CD4-positive, alpha-beta T cell treated with Interferon gamma for 1 hour (primary cell): ENCODE measurements at regions not wholly inside any gene's neighbourhood (a gene's known extent, or its start where the extent isn't known, plus 50 kb on each side); places are given as distances from the start of the nearest gene placed in this dataset.
"Not testable (repeated sequence)": the region's sequence is repeated elsewhere in the genome, so short reads cannot be mapped to it uniquely, and the experiment has no call there.

ENCODE experiments used
- DNase-seq: peaks from one replicate; pipeline ENCODE4 v3.0.0-alpha.2; 2020

DNA sequence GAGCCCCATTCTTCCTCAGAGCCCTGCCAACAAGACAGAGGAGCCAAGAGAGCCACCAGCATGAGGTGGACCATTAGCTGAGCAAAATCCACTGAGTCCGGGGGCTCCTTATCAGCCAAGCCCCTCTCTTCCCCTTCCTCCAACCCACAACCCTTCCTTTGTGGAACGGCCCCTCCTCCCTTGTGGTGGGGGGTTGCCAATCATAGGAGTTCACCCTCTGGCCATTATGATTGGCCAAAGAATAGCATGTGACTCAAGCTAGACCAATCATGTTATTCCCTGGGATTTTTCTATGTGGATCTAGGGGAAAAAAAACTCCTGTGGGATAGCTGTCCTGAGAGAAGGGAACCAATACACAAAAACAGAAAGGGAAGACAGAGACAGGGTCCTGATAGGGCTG lies 120.5 kb downstream of the C16orf95 start:
- no peak for DNase-seq

- no peak for DNase-seq
These were observed 118.8 kb downstream of the C16orf95 start for GRCh38 chr16:87198328-87198832.

GRCh38 chr16:87198881-87199280 lies 118.3 kb downstream of the C16orf95 start:
- DNase-seq: no peak

- DNase-seq: no peak
These were observed 117.8 kb downstream of the C16orf95 start for GRCh38 chr16:87199379-87199778.

- DNase-seq: no peak
These were observed 117.3 kb downstream of the C16orf95 start for GRCh38 chr16:87199901-87200300.

DNA sequence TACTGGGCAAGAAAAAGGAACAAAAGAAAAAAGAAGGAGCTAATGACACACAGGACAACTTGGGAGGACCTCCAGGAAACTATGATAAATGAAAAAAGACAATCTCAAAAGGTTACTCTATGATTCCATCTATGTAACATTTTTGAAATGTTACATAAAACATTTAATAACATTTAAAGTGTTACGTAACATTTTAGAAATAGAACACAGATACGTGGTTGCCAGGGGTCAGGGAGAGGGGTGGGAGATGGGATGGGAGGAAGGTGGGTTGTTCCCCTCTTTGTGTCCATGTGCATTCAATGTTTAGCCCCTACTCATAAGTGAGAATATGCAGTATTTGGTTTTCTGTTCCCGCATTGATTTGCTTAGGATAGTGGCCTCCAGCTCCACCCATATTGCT lies 116.6 kb downstream of the C16orf95 start:
- DNase-seq: no peak

DNA sequence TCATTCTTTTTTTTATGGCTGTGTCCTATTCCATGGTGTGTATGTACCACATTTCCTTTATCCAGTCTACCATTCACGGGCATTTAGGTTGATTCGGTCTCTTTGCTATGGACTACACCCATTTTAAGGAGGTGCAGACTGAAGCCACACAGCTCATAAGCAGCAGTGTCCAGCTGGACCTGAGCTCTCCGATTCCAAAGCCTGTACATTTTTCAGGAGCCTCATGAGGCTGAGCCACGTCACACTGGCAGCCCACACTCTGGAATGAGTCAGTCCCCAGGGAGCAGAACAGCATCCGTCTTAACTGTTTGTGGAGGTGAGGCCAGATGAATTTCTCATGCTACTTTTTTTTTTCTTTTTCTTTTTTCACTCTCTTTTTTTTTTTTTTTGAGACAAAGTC lies 116.1 kb downstream of the C16orf95 start:
- no peak for DNase-seq

DNA sequence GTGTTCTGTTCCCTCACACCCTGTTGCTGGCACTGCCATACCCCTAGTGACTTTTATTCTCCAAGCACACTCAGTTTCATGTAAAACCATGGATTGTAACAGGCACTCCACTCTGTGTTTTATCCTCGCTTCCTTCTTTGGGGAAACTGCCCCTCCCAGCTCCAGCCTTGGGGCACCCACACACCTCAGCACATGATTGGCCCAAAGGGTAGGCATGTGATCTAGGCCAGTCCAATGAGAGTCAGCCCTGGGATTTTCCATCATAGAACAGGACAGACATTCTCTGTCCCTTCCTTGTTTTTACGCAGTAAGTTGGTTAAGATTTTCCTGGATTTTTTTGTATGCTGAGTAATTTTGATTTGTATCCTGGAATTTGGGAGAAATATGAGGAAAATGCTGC lies 115.4 kb downstream of the C16orf95 start:
- DNase-seq: no peak

- DNase-seq: no peak
These were observed 114.8 kb downstream of the C16orf95 start for GRCh38 chr16:87202346-87202745.

DNA sequence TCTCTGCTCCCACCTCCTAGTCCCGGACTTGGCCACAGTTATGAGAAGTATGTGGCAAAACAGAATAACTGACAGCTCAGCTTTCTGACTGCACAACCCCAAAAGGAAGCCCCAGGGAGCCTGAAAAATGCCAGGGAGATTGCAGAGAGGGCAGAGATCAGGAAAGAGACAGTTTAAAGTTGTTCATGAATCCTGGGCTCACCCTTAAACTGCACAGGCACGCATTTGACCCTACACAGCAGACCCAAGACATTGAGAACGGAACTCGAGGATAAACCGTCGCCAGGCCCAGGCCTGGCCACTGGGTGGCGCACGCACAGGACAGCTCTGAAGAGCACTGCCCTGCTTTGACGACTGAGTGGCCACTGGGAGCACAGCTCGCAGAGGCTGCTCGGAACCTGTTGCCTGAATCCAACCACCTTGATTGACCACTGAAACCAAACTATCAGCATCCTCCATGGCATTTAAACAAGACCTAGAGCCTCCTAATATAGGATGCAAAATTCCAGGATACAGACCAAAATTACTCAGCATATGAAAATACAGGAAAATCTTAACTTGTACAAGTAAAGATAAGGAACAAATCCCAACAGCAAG lies 114.0 kb downstream of the C16orf95 start:
- peak; percentile 7 for DNase-seq

DNA sequence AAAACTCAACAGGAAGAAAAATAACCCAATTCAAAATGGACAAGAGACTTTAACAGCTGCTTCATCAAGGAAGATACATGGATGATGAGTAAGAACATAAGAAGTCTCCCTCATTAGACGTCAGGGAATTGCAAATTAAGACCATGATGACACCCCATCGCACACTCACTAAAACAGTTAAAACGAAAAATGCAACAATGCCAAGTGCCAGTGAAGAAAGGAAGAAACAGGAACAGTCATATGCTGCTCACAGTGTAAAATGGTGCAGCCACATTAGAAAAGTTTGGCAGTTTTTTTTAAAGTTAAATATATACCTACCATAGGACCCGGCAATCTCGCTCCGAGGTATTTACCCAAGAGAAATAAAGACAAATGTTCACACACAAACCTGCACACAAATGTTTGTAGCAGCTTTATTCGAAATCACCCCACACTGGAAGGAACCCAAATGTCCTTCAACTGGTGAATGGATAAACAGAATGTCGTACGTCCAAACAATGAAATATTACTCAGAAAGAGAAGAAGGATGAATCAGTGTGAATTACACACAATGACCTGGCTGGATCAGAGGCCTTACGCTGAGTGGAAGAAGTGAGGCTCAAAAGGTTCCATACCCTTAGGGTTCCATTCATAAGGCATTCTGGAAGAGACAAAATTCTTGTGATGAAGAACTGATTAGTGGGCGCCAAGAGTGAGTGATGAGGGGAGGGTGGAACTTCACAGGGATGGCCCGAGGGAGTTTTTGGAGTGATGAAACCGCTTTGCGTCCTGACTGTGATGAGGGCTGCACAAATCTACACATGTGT lies 110.3 kb downstream of the C16orf95 start:
- no peak for DNase-seq

GRCh38 chr16:87207509-87207908 lies 109.7 kb downstream of the C16orf95 start:
- no peak for DNase-seq

GRCh38 chr16:87207965-87208364 lies 109.2 kb downstream of the C16orf95 start:
- no peak for DNase-seq

- not testable (repeated sequence) for DNase-seq
These were observed 108.2 kb downstream of the C16orf95 start for GRCh38 chr16:87208968-87209367.

DNA sequence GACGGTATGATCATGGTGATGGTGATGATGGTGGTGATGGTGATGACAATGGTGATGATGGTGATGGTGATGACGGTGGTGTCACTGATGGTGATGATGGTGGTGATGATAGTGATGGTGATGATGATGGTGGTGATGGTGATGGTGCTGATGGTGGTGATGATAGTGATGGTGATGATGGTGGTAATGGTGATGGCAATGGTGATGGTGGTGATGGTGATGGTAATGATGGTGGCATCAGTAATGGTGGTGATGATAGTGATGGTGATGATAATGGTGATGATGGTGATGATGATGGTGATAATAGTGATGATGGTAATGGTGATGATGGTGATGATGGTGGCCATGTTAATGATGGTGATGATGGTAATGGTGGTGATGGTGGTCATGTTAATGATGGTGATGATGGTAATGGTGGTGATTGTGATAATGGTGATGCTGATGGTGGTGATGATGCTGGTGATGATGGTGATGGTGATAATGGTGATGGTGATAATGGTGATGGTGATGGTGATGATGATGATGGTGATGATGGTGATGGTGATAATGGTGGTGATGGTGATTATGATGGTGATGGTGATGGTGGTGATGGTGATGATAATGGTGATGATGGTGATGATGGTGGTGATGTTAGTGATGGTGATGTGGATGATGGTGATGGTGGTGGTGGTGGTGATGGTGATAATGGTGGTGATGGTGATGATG lies 107.2 kb downstream of the C16orf95 start:
- DNase-seq: no peak

- DNase-seq: no peak
These were observed 106.3 kb downstream of the C16orf95 start for GRCh38 chr16:87210894-87211293.

- no peak for DNase-seq
These were observed 105.2 kb downstream of the C16orf95 start for GRCh38 chr16:87212026-87212425.

GRCh38 chr16:87213536-87213935 lies 103.7 kb downstream of the C16orf95 start:
- no peak for DNase-seq

DNA sequence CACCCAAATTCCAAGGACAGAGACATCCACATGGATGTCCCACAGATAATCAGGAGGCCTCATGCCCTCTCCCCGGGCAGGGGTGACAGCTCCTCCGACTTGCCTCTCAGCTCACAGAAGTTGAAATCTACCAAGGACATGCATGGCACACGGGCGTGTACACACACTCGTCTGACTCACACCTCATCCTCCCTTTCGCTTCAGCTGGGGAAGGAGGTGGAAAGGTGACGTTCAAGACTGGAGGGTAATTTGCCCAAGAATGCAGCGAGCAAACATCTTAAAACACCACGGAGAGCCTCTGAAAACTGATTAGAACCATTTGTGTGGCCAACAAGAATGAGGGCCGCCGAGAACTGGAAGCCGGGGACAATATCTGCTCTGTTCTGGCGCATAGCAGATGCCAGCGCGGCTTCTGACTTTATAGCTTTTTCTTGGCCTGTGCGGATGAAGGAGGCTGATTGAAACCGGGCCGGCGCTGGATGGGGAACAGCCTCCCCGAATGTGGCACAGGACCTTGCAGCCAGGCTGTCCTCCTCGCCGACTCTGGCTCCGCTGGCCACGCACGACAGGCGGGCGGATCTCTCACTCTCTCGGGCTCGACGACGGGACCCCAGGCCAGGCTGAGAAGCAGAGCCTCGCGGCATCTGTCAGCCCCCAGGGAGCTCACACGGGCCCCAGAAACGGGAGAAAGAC lies 100.9 kb downstream of the C16orf95 start:
- DNase-seq: no peak

- DNase-seq: no peak
These were observed 100.3 kb downstream of the C16orf95 start for GRCh38 chr16:87216841-87217275.

GRCh38 chr16:87217802-87218201 lies 99.4 kb downstream of the C16orf95 start:
- DNase-seq: not testable (repeated sequence)

DNA sequence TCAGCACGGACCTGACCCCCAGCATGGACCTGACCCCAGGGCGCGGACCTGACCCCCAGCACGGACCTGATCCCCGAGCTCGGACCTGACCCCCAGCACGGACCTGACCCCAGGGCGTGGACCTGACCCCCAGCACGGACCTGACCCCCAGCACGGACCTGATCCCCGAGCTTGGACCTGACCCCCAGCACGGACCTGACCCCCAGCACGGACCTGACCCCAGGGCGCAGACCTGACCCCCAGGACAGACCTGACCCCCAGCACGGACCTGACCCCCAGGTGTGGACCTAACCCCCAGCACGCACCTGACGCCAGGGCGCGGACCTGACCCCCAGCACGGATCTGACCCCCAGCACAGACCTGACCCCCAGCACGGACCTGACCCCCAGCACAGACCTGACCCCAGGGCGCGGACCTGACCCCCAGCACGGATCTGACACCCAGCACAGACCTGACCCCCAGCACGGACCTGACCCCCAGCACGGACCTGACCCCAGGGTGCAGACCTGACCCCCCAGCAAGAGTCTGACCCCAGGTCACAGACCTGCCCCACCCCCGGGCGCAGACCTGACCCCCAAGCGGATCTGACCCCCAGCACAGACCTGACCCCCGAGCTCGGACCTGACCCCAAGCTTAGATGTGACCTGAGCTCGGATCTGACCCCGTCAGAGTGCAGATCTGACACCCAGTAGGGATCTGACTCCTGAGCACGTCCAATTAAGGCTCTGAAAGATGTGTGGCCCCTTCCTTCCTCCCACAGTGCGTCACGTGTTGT lies 98.7 kb downstream of the C16orf95 start:
- DNase-seq: no peak
